SK-N-MC (cell line): ENCODE measurements at regions not wholly inside any gene's neighbourhood (a gene's known extent, or its start where the extent isn't known, plus 50 kb on each side); places are given as distances from the start of the nearest gene placed in this dataset.

Source experiments
- DNase-seq: peaks from one replicate; pipeline ENCODE4 v3.0.0-alpha.2; 2011; ENCODE audit warnings: low read depth, low spot score
- H3K27ac ChIP-seq: fragments of 200-600 bp; sonication (generic); 2 replicates; pipeline ENCODE4 v1.5.1; 2016; ENCODE audit warnings: mixed run types
- H3K36me3 ChIP-seq: fragments of 200-600 bp; sonication (generic); 2 replicates; pipeline ENCODE4 v1.6.1; 2017; ENCODE audit warnings: antibody characterized with exemption, low read length, mixed read lengths; ENCODE audit not compliant: insufficient read depth
- H3K4me3 ChIP-seq: fragments of 200-600 bp; sonication (generic); 2 replicates; pipeline ENCODE4 v1.5.1; 2016
- H3K9ac ChIP-seq: fragments of 200-600 bp; sonication (generic); 2 replicates; pipeline ENCODE4 v1.8.0; 2017; ENCODE audit warnings: mixed run types, mixed read lengths; ENCODE audit not compliant: insufficient read length
- H3K9me3 ChIP-seq: fragments of 200-600 bp; sonication (generic); 2 replicates; pipeline ENCODE4 v1.6.1; 2017; ENCODE audit warnings: low read depth, mild to moderate bottlenecking, antibody characterized with exemption, low read length, moderate library complexity, mixed read lengths
- EZH2 ChIP-seq: fragments of 200-600 bp; sonication (generic); IDR thresholded peaks from one replicate; pipeline ENCODE4 v1.6.1; 2017; ENCODE audit warnings: antibody characterized with exemption
- FOXP2 ChIP-seq: optimal IDR thresholded peaks from 2 replicates; pipeline ENCODE3; 2011; ENCODE audit warnings: mild to moderate bottlenecking, moderate library complexity; ENCODE audit not compliant: insufficient read depth; ENCODE audit errors: extremely low read length, control extremely low read depth
- POLR2AphosphoS5 ChIP-seq: IDR thresholded peaks from 2 replicates; pipeline ENCODE4 v1.6.1; 2012; ENCODE audit warnings: mild to moderate bottlenecking, low read depth, low read length, borderline replicate concordance

GRCh38 chr2:220014961-220015360, 387.5 kb downstream of the SLC4A3 start:
- no peaks in the 10 kb centered on the region for H3K36me3 ChIP-seq
- no peak overlapping the region for H3K4me3 ChIP-seq
- H3K27ac ChIP-seq: no peak overlapping the region
- TF ChIP-seq FOXP2 (no peak), POLR2AphosphoS5 (no peak), EZH2 (no peak)
- H3K9ac ChIP-seq: no peak overlapping the region
- H3K9me3 ChIP-seq: no peaks in the 10 kb centered on the region
- DNase-seq: no peak

- Histone ChIP-seq H3K9me3 (no peaks in the 10 kb centered on the region), H3K4me3 (no peak overlapping the region), H3K36me3 (no peaks in the 10 kb centered on the region), H3K9ac (no peak overlapping the region), H3K27ac (no peak overlapping the region)
- no peak for DNase-seq
- no peak for TF ChIP-seq FOXP2
- TF ChIP-seq EZH2: no peak
- no peak for TF ChIP-seq POLR2AphosphoS5
Measured at GRCh38 chr2:220015576-220015975, 388.1 kb downstream of the SLC4A3 start.

- H3K27ac ChIP-seq: no peak overlapping the region
- TF ChIP-seq EZH2 (no peak), FOXP2 (no peak), POLR2AphosphoS5 (no peak)
Measured at GRCh38 chr2:220025207-220025606, 397.8 kb downstream of the SLC4A3 start.

GRCh38 chr2:220029013-220029412, 401.6 kb downstream of the SLC4A3 start:
- Histone ChIP-seq H3K27ac (no peak overlapping the region), H3K9me3 (no peaks in the 10 kb centered on the region), H3K4me3 (no peak overlapping the region), H3K9ac (no peak overlapping the region), H3K36me3 (no peaks in the 10 kb centered on the region)
- DNase-seq: no peak
- TF ChIP-seq FOXP2 (no peak), POLR2AphosphoS5 (no peak)

More at GRCh38 chr2:220025207-220025606, 397.8 kb downstream of the SLC4A3 start:
- H3K4me3 ChIP-seq: no peak overlapping the region
- no peak for DNase-seq
- H3K9me3 ChIP-seq: no peaks in the 10 kb centered on the region
- H3K36me3 ChIP-seq: no peaks in the 10 kb centered on the region
- no peak overlapping the region for H3K9ac ChIP-seq

- Histone ChIP-seq H3K36me3 (no peaks in the 10 kb centered on the region), H3K4me3 (peak overlapping the region; percentile 8; the same call in 1 of the 2 replicates), H3K9me3 (no peaks in the 10 kb centered on the region), H3K9ac (no peak overlapping the region), H3K27ac (peak overlapping the region; percentile 10; the same call in 1 of the 2 replicates)
- no peak for TF ChIP-seq EZH2
- TF ChIP-seq POLR2AphosphoS5: no peak; the same call in 1 of the 2 replicates
- no peak for TF ChIP-seq FOXP2
- DNase-seq: peak; percentile 58
Measured at GRCh38 chr2:220033546-220033945, 406.1 kb downstream of the SLC4A3 start.

GRCh38 chr2:220034426-220035130, 407.1 kb downstream of the SLC4A3 start:
- DNase-seq: no peak
- TF ChIP-seq EZH2 (no peak), FOXP2 (no peak), POLR2AphosphoS5 (no peak)
- Histone ChIP-seq H3K36me3 (no peaks in the 10 kb centered on the region), H3K9ac (no peak overlapping the region), H3K4me3 (no peak overlapping the region), H3K27ac (peak overlapping the region; percentile 75), H3K9me3 (no peaks in the 10 kb centered on the region)

- Histone ChIP-seq H3K27ac (no peak overlapping the region), H3K9ac (no peak overlapping the region), H3K9me3 (no peaks in the 10 kb centered on the region), H3K4me3 (no peak overlapping the region), H3K36me3 (no peaks in the 10 kb centered on the region)
- TF ChIP-seq EZH2 (no peak), POLR2AphosphoS5 (no peak), FOXP2 (no peak)
- DNase-seq: no peak
Measured at GRCh38 chr2:220036431-220036830, 409.0 kb downstream of the SLC4A3 start.

GRCh38 chr2:220040346-220040745, 412.9 kb downstream of the SLC4A3 start:
- Histone ChIP-seq H3K9me3 (no peaks in the 10 kb centered on the region), H3K27ac (no peak overlapping the region), H3K36me3 (no peaks in the 10 kb centered on the region), H3K4me3 (no peak overlapping the region), H3K9ac (no peak overlapping the region)
- TF ChIP-seq POLR2AphosphoS5 (no peak), FOXP2 (no peak), EZH2 (no peak)
- DNase-seq: no peak

- H3K27ac ChIP-seq: no peak overlapping the region
- TF ChIP-seq FOXP2: no peak
- no peak for TF ChIP-seq POLR2AphosphoS5
- no peak for TF ChIP-seq EZH2
- no peaks in the 10 kb centered on the region for H3K36me3 ChIP-seq
- no peaks in the 10 kb centered on the region for H3K9me3 ChIP-seq
- no peak overlapping the region for H3K9ac ChIP-seq
- H3K4me3 ChIP-seq: no peak overlapping the region
- no peak for DNase-seq
Measured at GRCh38 chr2:220041447-220041846, 414.0 kb downstream of the SLC4A3 start.
